Right forelimb (tissue), 1 donor: ENCODE measurements at regions not wholly inside any gene's neighbourhood (a gene's known extent, or its start where the extent isn't known, plus 50 kb on each side); places are given as distances from the start of the nearest gene placed in this dataset.

Experiments used
- DNase-seq: peaks from one replicate; pipeline ENCODE4 v3.0.0-alpha.2; 2018

DNA sequence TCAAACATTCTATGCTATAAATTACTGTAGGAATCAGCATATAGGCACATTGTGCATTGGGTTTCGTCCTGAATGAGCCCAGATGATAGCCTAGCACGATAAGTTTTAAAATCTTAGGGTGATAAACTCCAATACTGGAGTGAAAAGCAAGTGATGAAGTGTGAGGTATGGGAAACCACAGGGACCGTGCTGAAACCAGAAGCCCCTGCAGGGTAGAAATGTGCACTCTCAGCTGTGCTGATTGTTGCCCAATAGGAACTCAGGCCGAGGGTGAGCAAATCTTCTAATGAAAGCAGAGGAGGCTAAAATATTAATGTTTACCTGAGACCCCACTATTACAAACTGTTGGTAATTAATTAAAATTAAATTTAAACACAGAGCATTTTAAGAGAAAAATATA lies 1486.6 kb downstream of the AACS start:
- DNase-seq, result no peak

DNA sequence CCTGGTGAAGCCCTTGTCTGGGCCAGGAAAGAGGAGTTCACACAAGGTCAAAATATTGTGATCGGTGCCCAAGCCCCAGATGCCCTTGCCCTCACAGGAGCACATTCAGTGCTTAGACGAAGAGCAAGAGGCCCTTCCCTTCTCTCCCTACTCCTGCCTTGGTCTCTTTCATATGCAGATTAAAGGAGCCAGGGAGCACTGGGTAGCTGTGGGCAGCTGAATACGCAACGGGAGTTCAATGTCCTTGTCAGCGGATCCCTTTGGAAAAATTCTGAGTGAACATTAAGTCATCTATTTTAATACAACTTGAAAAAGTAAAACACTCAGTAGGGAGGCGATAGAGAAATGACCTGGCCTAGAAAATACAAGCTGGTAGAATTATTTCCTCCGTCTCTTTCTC lies 1489.4 kb downstream of the AACS start:
- no peak for DNase-seq

- DNase-seq, result no peak
Observed at GRCh38 chr12:126557659-126558058, 1492.4 kb downstream of the AACS start.

DNA sequence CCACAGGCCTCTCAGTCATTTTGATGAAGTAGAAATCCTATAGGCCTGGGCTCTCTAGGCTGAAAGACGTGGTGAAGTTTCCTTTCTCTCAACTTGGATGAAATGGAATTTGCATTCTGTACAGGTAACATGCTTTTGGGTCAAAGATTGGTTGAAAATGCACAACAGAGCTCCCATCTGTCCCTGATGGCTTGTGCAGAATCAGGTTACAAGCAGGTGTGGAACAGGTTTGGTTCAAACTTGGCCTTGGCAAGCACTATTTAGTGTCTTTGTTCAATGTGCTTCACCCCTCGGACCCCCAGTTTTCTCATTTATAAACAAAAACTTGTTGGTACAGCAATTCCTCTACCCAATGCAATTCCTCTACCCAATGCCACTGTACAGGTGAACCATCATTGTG lies 1493.0 kb downstream of the AACS start:
- DNase-seq, result no peak

DNA sequence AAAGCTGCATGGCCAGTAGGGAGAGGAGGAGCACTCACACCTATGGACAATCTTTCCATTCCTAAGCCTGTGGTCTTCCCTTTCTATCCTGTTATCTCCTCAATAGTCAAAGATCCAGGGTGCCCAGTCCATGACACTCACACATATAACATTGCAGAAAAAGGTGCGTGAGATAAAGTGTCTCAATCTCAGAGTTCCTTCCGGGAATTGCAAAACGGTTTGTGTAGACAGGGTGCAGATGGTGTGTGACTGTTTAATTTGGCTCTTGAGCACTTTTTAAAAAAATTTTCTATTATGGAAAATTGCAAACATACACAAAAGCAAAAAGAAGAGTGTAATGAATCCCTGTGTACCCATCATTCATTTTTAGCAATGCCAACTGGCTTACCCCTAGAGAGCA lies 1493.6 kb downstream of the AACS start:
- DNase-seq, result no peak

GRCh38 chr12:126567016-126567415 lies 1501.8 kb downstream of the AACS start:
- no peak for DNase-seq

GRCh38 chr12:126569706-126570105 lies 1504.5 kb downstream of the AACS start:
- DNase-seq, result no peak

DNA sequence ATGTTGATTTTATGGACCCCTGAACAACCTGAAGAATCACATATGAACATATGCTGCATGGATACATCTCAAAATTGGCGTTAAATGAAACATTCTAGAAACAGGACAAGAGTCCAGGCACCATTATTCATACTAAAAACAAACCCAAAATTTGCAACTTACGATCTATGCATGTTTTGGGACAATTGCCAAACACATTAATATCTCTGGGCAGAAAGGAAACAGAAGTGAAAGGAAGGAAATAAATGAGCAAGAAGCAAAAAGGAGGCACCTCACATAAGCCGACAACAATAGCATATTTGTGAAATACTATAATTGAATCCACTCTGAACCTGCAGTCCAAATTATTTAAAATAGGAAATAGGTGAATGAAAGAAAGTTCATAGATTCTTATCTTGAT lies 1505.3 kb downstream of the AACS start:
- DNase-seq, result no peak

DNA sequence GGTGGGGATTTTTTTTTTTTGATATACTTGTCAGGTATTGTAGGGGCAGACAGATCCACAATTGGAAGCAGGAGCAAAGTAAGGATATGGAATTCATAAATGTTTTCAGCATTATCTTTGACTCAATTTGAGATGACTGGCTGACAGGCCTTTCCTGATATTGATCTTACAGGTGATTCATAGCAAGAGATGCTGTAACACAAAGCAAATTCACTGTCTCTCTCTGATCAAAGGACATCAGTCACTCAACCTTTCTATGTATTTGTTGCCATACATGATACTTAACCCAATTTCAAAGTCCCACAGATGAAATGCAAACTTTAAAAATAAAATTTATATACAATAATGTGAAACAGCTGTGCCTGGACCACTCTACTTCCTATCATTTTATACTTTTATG lies 1506.9 kb downstream of the AACS start:
- no peak for DNase-seq

DNA sequence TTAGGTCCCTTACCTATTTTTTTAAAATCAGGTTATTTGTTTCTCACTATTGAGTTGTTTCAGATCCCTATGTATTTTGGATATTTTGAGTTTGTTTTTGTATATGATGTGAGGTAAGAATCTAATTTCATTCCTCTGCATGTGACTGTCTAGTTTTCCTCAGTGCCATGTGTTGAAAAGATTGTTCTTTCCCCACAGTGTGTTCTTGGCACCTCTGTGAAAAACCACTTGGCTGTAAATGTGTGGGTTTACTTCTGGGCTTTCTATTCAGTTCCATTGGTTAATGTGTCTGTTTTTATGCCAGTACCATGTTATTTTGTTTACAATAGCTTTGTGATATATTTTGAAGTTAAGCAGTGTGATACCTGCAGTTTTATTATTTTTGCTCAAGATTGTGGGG lies 1516.4 kb downstream of the AACS start:
- no peak for DNase-seq

DNA sequence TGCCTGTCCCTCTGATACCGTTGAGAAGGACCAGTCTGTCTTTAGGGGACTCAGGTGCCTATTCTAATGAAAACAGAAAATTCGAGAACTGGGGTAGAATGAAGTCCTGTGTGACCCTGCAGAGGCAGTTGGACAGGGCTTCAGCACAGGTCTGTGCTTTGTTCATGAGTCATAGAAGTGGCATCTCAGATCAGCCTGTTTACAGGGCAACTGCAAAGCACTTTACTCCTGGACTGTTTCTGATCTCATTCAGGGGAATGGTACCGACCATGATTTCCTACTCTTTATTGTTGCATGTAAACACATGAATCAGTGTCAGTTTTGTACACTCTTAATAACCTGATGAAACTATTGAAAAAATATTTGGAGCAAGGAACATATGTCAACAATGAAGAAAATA lies 1517.0 kb downstream of the AACS start:
- no peak for DNase-seq

DNA sequence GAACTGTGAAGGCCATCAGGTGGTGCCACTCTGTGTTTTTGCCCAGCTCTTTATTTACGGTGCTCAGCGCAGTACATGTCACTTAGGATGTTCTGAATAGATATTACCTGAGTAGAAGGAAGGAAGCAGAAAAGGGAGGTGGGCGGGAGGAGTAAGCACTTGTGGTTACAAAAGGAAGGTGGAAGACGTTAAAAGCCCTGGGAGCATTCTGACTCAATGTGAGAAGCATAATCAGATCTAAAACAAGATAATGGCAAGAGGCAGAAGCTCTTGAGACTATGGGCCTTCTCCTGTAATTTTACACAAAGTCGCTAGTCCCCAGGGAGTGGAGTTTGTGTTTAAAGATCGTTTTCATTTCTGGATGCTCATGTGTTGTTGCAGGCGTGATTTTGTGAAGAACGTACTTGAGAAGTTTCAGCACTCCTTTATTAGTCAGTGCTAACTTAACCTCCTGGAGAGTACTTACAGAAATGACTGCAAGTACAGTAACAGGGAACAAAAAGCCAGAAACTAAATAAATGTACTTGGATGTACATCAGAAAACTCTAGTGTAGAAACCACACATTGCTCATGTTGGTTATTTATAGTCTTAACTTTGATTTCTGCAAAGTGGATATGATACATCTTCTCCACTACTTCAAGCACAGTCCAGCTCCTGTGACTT lies 1523.5 kb downstream of the AACS start:
- no peak for DNase-seq

GRCh38 chr12:126591533-126591932 lies 1526.3 kb downstream of the AACS start:
- no peak for DNase-seq

- no peak for DNase-seq
Observed at GRCh38 chr12:126601184-126602170, 1536.2 kb downstream of the AACS start.

DNA sequence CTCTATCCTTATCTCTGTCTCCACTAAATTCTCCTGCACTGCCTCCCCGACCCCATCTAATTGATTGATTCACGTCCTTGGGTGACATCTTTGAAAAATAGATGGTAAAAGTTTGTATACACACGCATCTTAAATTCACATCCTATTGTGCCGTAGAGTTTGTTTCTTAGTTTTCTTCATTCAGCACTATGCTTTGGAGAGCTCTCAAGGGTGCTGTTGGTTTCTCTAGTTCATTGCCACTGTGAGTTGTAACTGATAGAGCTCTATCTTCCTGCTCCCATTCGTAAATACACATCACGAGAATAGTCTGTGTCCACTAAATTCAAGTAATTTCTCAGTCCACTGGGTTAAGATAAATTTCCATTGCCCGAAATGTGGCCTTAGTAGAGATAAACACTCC lies 1537.4 kb downstream of the AACS start:
- no peak for DNase-seq

GRCh38 chr12:126607157-126607556 lies 1541.9 kb downstream of the AACS start:
- no peak for DNase-seq

DNA sequence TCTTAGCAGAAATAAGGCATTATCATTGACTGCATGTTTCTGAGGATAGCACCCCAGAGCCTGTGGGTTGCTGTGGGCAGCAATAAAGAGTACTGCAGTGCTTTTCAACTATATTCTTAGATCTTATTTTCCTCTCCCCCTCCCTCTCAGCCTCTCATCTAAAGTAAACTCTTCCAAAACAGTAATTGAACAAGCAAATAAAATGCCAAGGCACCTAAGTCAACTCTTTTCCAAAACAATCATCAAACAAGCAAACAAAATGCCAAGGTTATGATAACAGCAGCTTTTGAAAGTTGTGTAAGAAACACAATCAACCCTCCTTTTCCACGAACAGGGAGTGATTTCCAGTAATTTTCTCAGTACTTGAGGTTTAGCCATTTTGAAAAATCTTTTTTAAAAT lies 1542.6 kb downstream of the AACS start:
- no peak for DNase-seq

- DNase-seq, result no peak
Observed at GRCh38 chr12:126608607-126609175, 1543.5 kb downstream of the AACS start.

DNA sequence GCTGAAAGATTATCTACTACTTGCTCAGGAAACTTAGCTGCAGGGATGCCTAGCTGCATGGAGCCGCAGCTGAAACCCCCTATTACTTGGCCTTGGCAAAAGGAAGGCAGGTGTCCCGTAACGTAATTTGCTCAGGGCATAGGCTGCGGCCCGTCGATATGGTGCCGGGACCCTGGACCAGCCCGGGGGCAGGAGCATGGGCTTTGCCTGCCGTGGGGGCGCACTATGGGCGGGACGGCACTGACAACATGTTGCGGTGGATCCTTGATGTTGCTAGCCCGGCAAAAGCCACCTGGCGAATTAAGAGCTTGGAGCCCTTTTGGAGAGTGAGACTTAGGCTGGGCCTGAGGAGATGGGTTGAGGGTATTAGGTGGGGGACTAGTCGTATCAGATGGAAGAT lies 1551.2 kb downstream of the AACS start:
- no peak for DNase-seq

GRCh38 chr12:126617312-126617711 lies 1552.1 kb downstream of the AACS start:
- DNase-seq, result no peak

DNA sequence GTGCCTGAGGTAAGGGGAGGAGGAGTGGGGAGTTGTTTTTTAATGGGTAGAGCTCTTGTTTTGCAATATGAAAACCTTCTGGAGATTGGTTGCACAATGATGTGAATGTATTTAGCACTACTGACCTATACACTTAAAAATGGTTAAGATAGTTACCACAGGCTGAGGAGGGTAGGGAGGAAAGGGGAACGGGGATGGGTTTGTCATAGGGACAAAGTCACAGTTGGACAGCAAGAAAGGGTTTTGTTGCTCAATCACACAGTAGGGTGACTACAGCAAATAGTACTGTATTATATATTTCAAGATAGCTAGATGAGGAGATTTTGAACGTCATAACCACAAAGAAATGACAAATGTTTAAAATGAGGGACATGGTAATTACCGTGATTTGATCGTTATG lies 1562.4 kb downstream of the AACS start:
- DNase-seq, result no peak

GRCh38 chr12:126636821-126637220 lies 1571.6 kb downstream of the AACS start:
- no peak for DNase-seq

DNA sequence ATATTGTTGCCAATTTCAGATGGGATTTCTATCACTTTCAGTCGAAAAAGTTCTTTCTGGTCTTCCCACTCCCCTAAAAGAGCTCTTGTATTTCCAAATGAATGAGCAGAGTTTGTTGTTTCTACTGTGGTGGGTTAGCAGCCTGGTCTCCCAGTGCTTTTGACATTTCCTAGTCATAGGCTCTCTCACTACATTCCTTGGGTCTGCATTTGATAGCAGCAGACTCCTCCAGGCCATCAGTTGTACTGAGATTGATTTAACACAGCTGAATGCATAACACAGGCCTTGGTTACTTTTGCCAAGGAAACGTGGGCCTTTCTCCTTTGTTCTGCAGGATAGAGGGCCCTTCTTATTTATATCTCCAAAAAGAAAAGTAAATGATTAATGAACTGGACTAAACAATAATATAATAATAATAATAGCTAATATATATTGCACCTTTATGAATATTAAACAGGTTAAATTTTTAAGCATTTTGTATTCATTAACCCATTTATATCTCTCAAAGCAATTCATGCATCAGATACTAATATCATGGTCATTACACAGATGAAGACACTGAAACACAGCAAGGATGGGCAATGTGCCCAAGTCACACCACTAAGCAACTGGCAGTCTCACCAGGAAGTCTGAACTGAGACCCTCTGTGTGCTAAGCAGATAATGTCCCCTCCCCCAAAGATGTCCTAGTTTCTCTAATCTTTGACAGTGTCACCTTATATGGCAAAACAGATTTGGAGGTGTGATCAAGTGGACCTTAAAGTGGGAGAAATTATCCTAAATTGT lies 1579.2 kb downstream of the AACS start:
- no peak for DNase-seq
